Esophagus muscularis mucosa (tissue), 3 donors: ENCODE measurements at regions not wholly inside any gene's neighbourhood (a gene's known extent, or its start where the extent isn't known, plus 50 kb on each side); places are given as distances from the start of the nearest gene placed in this dataset.

Source experiments
- POLR2A ChIP-seq: fragments of 450-650 bp; IDR thresholded peaks from one replicate; pipeline ENCODE4 v1.6.1; 2017; ENCODE audit warnings: antibody characterized with exemption, moderate library complexity, mild to moderate bottlenecking, low read depth
- TF ChIP-seq, protein P1 (sequence below), 3 experiments: fragments of 200-600 bp in 2 of 3; fragments of 450-650 bp in 1 of 3; sonication (generic) in 2 of 3; IDR thresholded peaks; one replicate each; pipeline ENCODE4 v1.5.1; 2017 to 2019; ENCODE audit warnings: antibody characterized with exemption in 3 of 3, mild to moderate bottlenecking in 2 of 3, moderate library complexity in 1 of 3

DNA sequence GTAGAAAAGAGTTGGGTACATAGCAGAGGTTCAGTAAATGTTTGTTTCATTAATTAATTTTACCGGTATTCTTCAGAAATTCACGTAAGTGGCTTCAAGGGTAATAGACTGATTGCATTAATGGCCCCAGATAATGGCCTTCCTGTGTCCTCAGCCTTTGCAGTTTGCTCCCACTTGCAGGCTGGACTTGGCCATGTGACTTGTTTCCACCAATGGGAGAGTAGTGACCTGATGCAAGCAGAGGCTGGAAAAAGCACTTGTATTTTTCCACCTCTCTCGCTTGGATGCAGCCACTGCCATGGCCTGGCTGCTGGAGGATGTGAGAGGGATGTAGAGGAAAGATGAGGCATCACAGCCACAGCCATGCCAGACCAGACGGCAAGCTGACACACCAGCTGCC lies 480.9 kb downstream of the CDK5RAP2 start:
- TF ChIP-seq POLR2A: no peak
- TF ChIP-seq, protein P1, sequence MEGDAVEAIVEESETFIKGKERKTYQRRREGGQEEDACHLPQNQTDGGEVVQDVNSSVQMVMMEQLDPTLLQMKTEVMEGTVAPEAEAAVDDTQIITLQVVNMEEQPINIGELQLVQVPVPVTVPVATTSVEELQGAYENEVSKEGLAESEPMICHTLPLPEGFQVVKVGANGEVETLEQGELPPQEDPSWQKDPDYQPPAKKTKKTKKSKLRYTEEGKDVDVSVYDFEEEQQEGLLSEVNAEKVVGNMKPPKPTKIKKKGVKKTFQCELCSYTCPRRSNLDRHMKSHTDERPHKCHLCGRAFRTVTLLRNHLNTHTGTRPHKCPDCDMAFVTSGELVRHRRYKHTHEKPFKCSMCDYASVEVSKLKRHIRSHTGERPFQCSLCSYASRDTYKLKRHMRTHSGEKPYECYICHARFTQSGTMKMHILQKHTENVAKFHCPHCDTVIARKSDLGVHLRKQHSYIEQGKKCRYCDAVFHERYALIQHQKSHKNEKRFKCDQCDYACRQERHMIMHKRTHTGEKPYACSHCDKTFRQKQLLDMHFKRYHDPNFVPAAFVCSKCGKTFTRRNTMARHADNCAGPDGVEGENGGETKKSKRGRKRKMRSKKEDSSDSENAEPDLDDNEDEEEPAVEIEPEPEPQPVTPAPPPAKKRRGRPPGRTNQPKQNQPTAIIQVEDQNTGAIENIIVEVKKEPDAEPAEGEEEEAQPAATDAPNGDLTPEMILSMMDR (IDR thresholded peaks at IDR 0.05): no peak
